Central memory CD8-positive, alpha-beta T cell (primary cell): ENCODE measurements at regions not wholly inside any gene's neighbourhood (a gene's known extent, or its start where the extent isn't known, plus 50 kb on each side); places are given as distances from the start of the nearest gene placed in this dataset.

Experiments used
- ATAC-seq: fragments of 150-1000 bp; cut with Tn5 transposase; replicated peaks from 2 replicates; pipeline ENCODE4 v1.10.0; 2022; ENCODE audit warnings: mild to moderate bottlenecking, moderate FRiP score, moderate number of reproducible peaks; ENCODE audit not compliant: poor library complexity, severe bottlenecking; ENCODE audit errors: extremely low read depth
- DNase-seq, 2 donors: peaks; one replicate each; pipeline ENCODE4 v3.0.0; 2021; ENCODE audit warnings: low spot score in 2 of 2
- H3K27ac Mint-ChIP-seq: one replicate; pipeline ENCODE4 v1.8.0; 2022; ENCODE audit warnings: low read depth, mild to moderate bottlenecking, moderate library complexity, mixed read lengths
- H3K27me3 Mint-ChIP-seq: one replicate; pipeline ENCODE4 v1.8.0; 2022; ENCODE audit warnings: mixed read lengths
- H3K36me3 Mint-ChIP-seq: one replicate; pipeline ENCODE4 v1.8.0; 2022; ENCODE audit warnings: mild to moderate bottlenecking, moderate library complexity, mixed read lengths; ENCODE audit not compliant: insufficient read depth
- H3K4me1 Mint-ChIP-seq: one replicate; pipeline ENCODE4 v1.8.0; 2022; ENCODE audit warnings: mixed read lengths
- H3K4me3 Mint-ChIP-seq: one replicate; pipeline ENCODE4 v1.8.0; 2022; ENCODE audit warnings: mild to moderate bottlenecking, moderate library complexity, mixed read lengths
- H3K9me3 Mint-ChIP-seq: one replicate; pipeline ENCODE4 v1.8.0; 2022; ENCODE audit warnings: mixed read lengths

GRCh38 chrX:25158635-25159034 is 142.9 kb upstream of the ARX start:
- Mint-ChIP-seq H3K9me3 (no peaks in the 10 kb centered on the region), H3K27ac (no peak overlapping the region), H3K4me1 (no peaks in the 10 kb centered on the region), H3K4me3 (no peak overlapping the region), H3K27me3 (peaks cover 18% of the 10 kb centered on the region), H3K36me3 (no peaks in the 10 kb centered on the region)
- ATAC-seq (no peak), DNase-seq (no peak)

DNA sequence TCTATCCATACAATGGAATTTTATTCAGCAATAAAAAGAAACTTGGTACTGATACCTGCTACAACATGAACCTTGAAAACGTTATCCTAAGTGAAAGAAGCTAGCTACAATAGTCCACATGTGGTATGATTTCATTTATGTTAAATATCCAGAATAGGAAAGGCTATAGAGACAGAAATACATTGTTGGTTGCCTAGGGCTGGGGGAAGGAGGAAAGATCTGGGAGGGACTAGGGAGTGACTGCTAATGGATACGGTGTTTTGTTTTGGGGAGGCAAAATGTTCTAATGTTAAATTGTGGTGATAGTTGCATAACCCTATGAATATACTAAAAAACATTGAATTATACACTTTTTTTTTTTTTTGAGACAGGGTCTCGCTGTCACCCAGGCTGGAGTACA is 141.1 kb upstream of the ARX start:
- ATAC-seq (no peak), DNase-seq (no peak)
- Mint-ChIP-seq H3K9me3 (no peaks in the 10 kb centered on the region), H3K27me3 (peaks cover 3% of the 10 kb centered on the region), H3K4me3 (no peak overlapping the region), H3K36me3 (no peaks in the 10 kb centered on the region), H3K27ac (no peak overlapping the region), H3K4me1 (no peaks in the 10 kb centered on the region)

GRCh38 chrX:25156323-25156722 is 140.6 kb upstream of the ARX start:
- Mint-ChIP-seq H3K4me1 (no peaks in the 10 kb centered on the region), H3K9me3 (no peaks in the 10 kb centered on the region), H3K36me3 (no peaks in the 10 kb centered on the region), H3K4me3 (no peak overlapping the region), H3K27ac (no peak overlapping the region), H3K27me3 (peaks cover 8% of the 10 kb centered on the region)
- DNase-seq (no peak), ATAC-seq (no peak)

GRCh38 chrX:25154168-25154567 is 138.4 kb upstream of the ARX start:
- H3K27me3 Mint-ChIP-seq: peaks cover 12% of the 10 kb centered on the region
- H3K36me3 Mint-ChIP-seq: no peaks in the 10 kb centered on the region
- no peaks in the 10 kb centered on the region for H3K9me3 Mint-ChIP-seq
- ATAC-seq (no peak), DNase-seq (no peak)
- H3K4me1 Mint-ChIP-seq: no peaks in the 10 kb centered on the region
- no peak overlapping the region for H3K4me3 Mint-ChIP-seq
- no peak overlapping the region for H3K27ac Mint-ChIP-seq

DNA sequence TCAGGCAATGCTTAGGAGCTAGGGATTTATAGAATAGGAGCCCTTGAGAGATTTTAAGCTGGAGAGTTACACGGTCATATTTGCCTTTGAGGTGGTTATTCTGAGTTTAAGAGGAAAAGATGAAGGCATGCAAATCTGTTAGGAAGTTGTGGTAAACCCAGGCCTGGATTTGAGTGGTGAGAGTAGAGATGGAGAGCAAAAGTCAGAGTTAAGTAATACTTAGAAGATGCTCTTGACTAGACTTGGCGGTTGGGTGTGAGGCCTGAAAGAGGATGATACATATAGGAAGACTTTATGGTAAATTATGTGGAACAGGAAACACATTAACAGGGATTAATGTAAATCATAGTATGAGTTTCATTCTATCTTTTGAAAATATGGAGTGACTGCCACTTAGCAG is 136.0 kb upstream of the ARX start:
- H3K4me3 Mint-ChIP-seq: no peak overlapping the region
- H3K27me3 Mint-ChIP-seq: peaks cover 25% of the 10 kb centered on the region
- H3K27ac Mint-ChIP-seq: no peak overlapping the region
- no peaks in the 10 kb centered on the region for H3K36me3 Mint-ChIP-seq
- DNase-seq (no peak), ATAC-seq (no peak)
- no peaks in the 10 kb centered on the region for H3K9me3 Mint-ChIP-seq
- H3K4me1 Mint-ChIP-seq: no peaks in the 10 kb centered on the region

DNA sequence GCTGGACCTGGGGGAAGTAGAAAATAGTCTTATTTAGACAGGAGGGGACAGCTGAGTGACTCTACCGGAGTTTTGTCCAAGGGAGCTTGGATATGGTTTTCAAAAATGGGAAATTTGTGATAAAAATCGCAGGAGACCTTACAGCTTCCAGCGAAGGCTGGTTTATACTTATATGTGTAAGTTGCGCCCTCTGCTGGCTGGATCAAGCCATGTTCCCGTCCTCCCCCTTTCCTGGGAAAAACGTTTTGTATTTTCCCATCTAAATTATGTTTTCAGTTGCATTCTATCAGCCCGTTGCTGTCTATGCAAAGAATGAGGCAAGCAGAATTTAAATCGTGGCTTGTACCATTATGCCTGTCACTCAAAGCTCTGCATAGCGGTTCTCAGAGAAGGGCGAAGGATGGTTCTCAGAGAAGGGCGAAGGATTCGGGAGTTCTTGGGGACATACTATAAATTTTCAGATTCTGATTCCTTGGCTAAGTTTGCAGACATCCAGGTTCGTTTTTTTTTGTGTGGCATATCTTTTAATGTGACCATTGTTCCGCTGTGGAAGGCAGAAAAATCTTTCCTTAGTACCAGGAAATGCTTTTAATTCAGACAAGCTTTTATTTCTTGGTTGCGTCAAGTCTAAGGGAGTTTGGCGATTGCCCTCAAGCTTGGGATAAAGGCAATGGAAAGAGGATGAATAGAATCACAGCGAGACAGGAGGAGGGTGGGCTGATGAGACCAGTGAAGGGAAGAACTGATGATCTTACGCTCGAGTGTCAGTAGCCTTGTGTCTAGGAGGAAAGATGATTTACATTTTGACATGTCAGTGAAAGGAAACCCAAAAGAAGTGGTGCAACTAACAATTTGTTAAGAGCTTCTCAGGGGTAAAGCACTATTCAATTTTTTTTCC is 128.5 kb upstream of the ARX start:
- Mint-ChIP-seq H3K27me3 (peaks cover 25% of the 10 kb centered on the region), H3K36me3 (no peaks in the 10 kb centered on the region), H3K4me1 (no peaks in the 10 kb centered on the region), H3K27ac (no peak overlapping the region), H3K4me3 (no peak overlapping the region), H3K9me3 (no peaks in the 10 kb centered on the region)
- ATAC-seq (no peak), DNase-seq (peak; percentile 9 to 13)

- H3K27me3 Mint-ChIP-seq: peaks cover 20% of the 10 kb centered on the region
- H3K27ac Mint-ChIP-seq: no peak overlapping the region
- H3K4me1 Mint-ChIP-seq: no peaks in the 10 kb centered on the region
- ATAC-seq (no peak), DNase-seq (no peak)
- no peaks in the 10 kb centered on the region for H3K9me3 Mint-ChIP-seq
- H3K36me3 Mint-ChIP-seq: no peaks in the 10 kb centered on the region
- no peak overlapping the region for H3K4me3 Mint-ChIP-seq
Measured at GRCh38 chrX:25143596-25143995, 127.8 kb upstream of the ARX start.

DNA sequence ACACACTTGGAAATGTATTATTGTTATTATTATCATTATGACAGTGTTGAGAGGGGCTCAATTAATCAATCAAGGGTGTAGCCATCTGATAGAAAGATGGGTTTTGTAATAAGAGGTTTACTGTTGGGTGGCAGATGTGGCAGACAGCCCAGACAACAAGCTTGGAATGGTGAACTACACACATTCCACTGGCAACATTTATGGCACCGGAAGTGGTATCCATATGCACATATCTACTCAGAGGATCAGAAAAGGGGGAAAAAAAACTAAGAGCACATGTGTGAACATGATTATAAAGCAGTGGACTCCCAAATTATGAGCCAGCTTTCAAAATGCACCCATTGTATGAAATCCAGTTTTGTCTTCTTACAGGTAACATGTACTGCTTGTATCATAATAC is 125.9 kb upstream of the ARX start:
- no peaks in the 10 kb centered on the region for H3K36me3 Mint-ChIP-seq
- no peak overlapping the region for H3K4me3 Mint-ChIP-seq
- H3K9me3 Mint-ChIP-seq: no peaks in the 10 kb centered on the region
- ATAC-seq (no peak), DNase-seq (no peak)
- no peak overlapping the region for H3K27ac Mint-ChIP-seq
- no peaks in the 10 kb centered on the region for H3K4me1 Mint-ChIP-seq
- peaks cover 12% of the 10 kb centered on the region for H3K27me3 Mint-ChIP-seq

GRCh38 chrX:25131055-25131454 is 115.3 kb upstream of the ARX start:
- Mint-ChIP-seq H3K27ac (no peak overlapping the region), H3K4me1 (no peaks in the 10 kb centered on the region), H3K9me3 (no peaks in the 10 kb centered on the region), H3K4me3 (no peak overlapping the region), H3K27me3 (peaks cover 21% of the 10 kb centered on the region), H3K36me3 (no peaks in the 10 kb centered on the region)
- DNase-seq: no peak
- ATAC-seq: no peak

- DNase-seq (no peak), ATAC-seq (no peak)
- H3K27ac Mint-ChIP-seq: no peak overlapping the region
- H3K27me3 Mint-ChIP-seq: peaks cover 17% of the 10 kb centered on the region
- no peaks in the 10 kb centered on the region for H3K9me3 Mint-ChIP-seq
- H3K4me1 Mint-ChIP-seq: no peaks in the 10 kb centered on the region
- H3K4me3 Mint-ChIP-seq: no peak overlapping the region
- H3K36me3 Mint-ChIP-seq: no peaks in the 10 kb centered on the region
Measured at GRCh38 chrX:25130619-25131018, 114.9 kb upstream of the ARX start.

GRCh38 chrX:25125483-25125882 is 109.7 kb upstream of the ARX start:
- Mint-ChIP-seq H3K4me1 (no peaks in the 10 kb centered on the region), H3K36me3 (no peaks in the 10 kb centered on the region), H3K27ac (no peak overlapping the region), H3K9me3 (no peaks in the 10 kb centered on the region), H3K27me3 (peaks cover 29% of the 10 kb centered on the region), H3K4me3 (no peak overlapping the region)
- DNase-seq (no peak), ATAC-seq (no peak)

- H3K9me3 Mint-ChIP-seq: no peaks in the 10 kb centered on the region
- H3K27me3 Mint-ChIP-seq: peaks cover 35% of the 10 kb centered on the region
- ATAC-seq (no peak), DNase-seq (no peak)
- no peaks in the 10 kb centered on the region for H3K36me3 Mint-ChIP-seq
- H3K4me1 Mint-ChIP-seq: no peaks in the 10 kb centered on the region
- H3K27ac Mint-ChIP-seq: no peak overlapping the region
- no peak overlapping the region for H3K4me3 Mint-ChIP-seq
Measured at GRCh38 chrX:25124391-25124790, 108.6 kb upstream of the ARX start.

DNA sequence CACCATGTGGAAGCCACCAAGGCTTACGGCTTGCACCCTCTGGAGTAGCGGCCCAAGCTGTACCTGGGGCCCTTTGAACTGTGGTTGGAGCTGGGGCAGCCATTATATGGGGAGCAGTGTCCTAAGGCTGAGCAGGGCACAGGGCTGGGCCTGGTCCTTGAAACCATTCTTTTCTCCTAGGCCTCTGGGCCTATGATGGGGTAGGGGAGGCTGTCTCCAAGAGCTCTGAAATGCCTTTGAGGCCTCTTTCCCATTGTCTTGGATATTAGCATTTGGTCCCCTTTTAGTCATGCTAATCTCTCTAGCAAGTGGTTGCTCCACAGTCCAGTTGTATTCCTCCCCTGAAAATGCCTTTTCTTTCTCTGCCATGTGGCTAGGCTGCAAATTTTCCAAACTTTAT is 96.4 kb upstream of the ARX start:
- no peak for ATAC-seq

More for the DNA sequence above, 96.4 kb upstream of the ARX start:
- H3K9me3 Mint-ChIP-seq: no peaks in the 10 kb centered on the region
- no peaks in the 10 kb centered on the region for H3K36me3 Mint-ChIP-seq
- H3K4me3 Mint-ChIP-seq: no peak overlapping the region
- H3K4me1 Mint-ChIP-seq: no peaks in the 10 kb centered on the region
- H3K27me3 Mint-ChIP-seq: no peaks in the 10 kb centered on the region
- no peak for DNase-seq
- H3K27ac Mint-ChIP-seq: no peak overlapping the region
